ENCODE measurements at regions not wholly inside any gene's neighbourhood (a gene's known extent, or its start where the extent isn't known, plus 50 kb on each side); places are given as distances from the start of the nearest gene placed in this dataset.

GRCh38 chr4:59966758-59967157 is 1233.4 kb upstream of the ADGRL3 start:
- no peak for TF ChIP-seq CTCF (IDR thresholded peaks at IDR 0.05)
- TF ChIP-seq POLR2A (IDR thresholded peaks at IDR 0.05): no peak

Measured in lower leg skin (tissue), 3 donors.